HG03103 (cell line): ENCODE measurements at regions not wholly inside any gene's neighbourhood (a gene's known extent, or its start where the extent isn't known, plus 50 kb on each side); places are given as distances from the start of the nearest gene placed in this dataset.

ENCODE experiments used
- ATAC-seq: cut with Tn5 transposase; IDR thresholded peaks from one replicate; pipeline ENCODE4 v1.9.1; 2021; ENCODE audit warnings: low read depth; ENCODE audit not compliant: unreplicated experiment

GRCh38 chr10:107733328-107734130 is 569.0 kb upstream of the SORCS1 start:
- ATAC-seq, result no peak

DNA sequence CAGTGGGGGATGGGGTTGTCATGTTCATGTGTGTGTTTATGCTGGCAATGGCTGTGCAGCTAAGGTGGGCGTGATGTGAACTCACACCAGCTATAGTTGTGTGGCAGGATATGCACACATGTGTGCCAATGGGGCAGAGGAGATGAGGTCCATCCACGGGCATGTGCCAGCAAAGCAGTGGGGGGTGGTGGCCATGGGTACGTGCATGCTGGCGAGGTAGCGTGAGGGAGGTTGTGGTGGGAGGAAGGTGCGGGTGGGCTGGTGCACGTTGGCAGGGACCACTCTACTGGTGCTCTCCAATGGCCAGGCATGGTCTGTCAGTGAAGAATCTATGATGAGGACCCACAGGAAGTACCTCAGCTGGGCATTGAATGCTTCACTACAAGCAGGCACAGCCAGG is 567.5 kb upstream of the SORCS1 start:
- no peak for ATAC-seq

DNA sequence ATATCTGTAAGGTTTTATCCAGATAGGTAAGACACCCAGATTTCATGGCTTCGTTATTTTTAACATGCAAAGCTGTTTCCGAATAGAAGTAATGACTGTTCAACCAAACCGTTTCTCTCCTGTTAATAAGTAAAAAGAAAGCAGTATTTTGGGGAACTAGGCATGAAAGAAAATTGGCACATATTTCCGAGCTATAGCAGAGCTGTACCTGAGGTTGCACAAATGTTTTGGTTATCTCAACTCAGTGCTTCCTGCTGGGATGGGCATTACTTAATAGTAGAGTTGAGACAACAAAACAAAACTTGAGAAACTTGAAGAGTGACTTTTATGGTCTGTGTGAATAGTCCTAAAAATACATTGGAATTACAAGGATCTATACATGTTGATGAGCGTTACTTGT is 564.3 kb upstream of the SORCS1 start:
- ATAC-seq, result no peak

- ATAC-seq, result no peak
Measured at GRCh38 chr10:107727767-107728317, 563.3 kb upstream of the SORCS1 start.

GRCh38 chr10:107718864-107719263 is 554.4 kb upstream of the SORCS1 start:
- ATAC-seq, result no peak

DNA sequence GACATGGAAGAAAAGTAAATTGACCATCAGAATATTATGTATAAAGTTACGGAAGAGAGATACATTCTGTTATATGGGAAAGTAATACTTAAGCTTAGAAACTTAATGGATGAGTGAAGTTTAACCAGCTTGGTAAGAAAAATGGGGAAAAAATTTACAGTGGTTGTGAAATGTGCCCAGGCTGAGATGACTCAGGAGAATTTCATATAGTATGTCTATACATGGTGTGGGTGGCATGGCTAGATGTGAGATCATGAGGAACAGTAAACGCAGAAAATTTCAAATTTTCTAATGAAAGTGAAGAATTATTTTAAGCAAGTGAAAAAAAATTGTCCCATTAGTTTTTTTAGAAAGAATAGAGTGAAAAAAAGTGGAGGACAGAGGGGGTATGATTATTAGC is 552.5 kb upstream of the SORCS1 start:
- no peak for ATAC-seq

DNA sequence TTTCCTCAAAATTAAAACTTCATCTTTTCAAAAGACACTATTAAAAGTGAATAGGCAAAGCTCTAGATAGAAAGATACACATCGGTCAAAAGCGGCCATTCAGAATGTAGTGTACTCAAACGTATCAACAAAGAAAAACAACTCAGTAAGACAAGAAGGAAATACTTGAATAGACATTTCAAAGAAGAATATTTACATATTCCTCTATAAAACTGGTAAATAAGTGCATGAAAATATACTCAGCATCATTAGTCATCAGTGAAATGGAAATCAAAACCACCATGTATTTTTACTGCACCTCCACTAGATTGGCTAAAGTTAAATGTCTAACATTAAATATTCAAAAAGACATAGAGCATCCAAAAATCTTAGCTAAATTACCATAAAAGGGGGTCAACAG is 551.1 kb upstream of the SORCS1 start:
- no peak for ATAC-seq

DNA sequence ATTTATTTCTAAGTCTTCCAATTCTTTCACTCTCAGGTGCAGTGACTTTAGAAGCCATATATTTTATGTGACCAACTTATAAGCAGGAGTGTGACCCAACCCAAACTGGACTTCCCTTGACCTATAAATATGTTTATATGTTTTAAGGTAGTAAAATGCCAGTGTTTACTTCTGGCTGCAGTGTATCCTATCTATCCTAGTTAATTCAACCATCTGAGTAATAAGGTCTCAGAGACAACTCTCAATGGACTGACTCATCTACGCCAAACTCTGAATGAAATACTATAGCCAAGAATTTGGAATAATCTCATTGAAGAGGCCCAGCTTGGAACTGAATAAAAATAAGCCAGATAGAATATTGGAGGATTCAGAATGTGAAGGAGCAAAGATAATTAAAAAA is 544.5 kb upstream of the SORCS1 start:
- no peak for ATAC-seq

DNA sequence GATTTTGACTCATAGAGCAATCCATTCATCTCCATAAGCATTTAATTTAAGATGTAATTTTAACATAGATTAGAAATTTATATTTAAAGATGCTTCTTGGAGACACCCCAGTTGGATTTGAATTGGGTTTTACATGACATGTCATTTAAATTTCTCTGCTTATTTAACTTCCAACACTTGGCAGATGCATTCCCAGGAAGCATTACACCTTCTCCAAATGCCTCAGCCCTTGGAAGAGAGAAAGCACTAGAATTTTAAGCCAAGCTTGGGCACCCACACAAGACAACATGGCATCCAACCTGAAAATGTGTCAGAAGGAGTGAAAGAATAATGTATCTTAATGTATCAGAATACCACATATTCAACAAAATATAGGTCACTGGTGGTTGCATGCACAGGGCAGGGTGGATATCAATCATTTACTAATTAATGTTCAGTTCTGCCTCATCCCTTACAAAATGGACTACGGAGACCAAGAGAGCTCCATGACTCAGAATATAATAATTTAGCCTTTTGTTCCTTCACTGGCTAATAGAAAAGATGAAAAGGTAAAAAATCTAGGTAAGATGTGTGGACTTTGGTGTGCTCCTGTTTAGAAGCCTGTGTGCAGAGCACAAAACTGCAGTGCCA is 541.7 kb upstream of the SORCS1 start:
- ATAC-seq, result no peak

DNA sequence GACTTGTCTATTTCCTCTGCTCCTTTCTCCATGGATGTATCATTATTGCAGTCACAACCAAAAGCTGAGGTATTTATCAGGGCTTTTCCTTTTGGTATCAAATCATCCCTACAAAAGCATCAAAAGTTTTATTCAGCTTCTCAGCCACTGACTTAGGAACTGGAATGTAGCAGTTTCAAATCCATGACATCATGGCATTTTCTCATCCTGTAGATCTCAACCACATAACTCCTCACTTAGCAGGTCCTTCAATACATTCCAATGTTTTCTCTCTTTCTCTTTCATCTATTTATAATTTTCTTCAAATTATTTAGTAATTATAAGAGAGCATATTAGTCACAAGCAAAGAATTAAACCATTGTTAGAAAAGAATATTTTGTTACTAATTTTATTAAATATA is 537.4 kb upstream of the SORCS1 start:
- ATAC-seq, result no peak

DNA sequence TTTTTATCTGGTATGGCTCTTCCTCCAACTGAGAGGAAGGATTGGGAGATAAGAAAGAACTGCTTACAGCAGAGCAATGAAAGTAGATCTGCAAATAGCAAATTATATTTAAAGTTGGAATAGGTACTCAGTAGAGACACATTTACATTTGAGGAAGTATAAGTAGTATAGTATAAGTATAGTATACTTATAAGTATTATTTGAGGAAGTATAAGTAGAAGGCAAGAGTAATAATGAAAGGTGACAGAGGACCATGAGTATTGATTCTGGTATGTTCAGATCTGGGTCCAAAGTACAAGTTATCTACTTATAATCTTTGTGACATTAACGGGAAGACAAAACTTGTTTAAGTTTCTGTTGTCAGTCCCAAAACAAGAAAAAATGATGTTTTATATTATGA is 527.6 kb upstream of the SORCS1 start:
- ATAC-seq, result peak; percentile 49

GRCh38 chr10:107689323-107689722 is 524.8 kb upstream of the SORCS1 start:
- ATAC-seq, result peak; percentile 47

- ATAC-seq, result no peak
Measured at GRCh38 chr10:107687701-107688100, 523.2 kb upstream of the SORCS1 start.

DNA sequence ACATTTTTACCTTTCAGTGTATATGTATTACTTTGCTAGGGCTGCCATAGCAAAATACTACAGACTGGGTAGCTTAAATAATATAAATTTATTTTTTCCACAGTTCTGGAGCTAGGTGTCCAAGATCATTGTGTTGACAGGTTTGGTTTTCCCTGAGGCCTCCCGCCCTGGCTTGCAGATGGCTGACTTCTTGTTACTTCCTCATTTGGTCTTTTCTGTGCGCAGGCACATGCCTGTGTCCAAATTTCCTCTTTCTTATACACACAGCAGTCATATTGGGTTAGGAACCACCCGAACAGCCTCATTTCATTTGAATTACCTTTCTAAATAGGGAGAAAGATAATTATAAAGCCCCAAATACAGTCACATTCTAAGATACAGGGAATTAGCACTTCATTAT is 521.6 kb upstream of the SORCS1 start:
- peak; percentile 58 for ATAC-seq

DNA sequence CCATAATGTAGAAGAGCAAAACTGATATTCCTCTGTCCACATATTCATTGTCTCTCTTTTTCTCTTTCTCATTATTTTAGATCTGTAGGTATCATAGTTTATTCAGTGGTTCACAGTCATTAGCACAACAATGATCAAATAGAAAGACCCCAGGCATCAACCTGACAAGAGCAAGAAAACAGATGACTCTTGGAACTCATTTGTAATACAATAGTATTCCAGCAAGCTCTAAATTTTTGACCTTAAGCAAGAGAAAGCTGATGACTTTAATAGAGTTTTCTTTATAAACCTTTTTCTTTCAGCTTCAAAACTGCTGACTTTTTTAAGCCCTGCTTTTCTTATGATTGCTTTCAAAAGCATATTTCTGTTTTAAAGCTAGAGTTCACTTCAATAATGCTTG is 507.5 kb upstream of the SORCS1 start:
- no peak for ATAC-seq

DNA sequence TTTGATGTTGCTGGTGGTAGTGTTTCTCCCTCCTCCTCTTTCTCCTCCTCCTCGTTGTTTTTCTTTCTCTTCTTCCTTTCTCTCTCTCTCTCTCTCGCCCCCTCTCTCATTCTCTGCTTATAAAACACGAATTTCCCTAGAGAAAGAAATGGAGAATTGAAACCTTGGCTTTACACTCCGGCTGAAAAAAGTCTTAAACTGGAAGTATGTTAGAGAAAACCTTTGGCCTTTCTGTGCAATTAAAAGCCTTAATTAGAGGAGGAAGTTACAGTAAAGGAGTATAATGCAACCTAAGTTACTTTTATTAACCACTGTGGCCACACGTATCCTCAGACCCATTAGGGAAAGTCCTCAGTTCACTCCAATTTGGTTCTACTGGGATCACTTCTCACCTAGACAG is 501.7 kb upstream of the SORCS1 start:
- no peak for ATAC-seq

DNA sequence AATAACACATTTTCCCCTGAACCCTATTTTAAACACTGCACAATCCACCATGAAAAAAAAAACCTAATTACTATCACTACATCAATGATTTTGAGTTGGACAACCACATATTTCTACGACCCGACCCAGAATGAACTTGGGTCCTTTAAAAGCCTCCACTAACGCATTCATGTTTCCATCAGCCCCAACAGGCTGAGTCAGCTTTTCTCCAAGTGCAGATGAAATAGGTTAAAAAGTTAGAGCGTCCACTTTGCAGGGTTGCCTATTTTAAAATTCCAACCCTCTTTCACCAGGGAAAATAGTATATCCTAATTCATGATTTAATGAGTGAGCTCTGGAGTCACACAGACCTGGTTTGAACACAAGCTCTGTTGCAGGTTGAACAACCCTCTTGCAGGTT is 501.0 kb upstream of the SORCS1 start:
- no peak for ATAC-seq

GRCh38 chr10:107657851-107658250 is 493.3 kb upstream of the SORCS1 start:
- no peak for ATAC-seq

DNA sequence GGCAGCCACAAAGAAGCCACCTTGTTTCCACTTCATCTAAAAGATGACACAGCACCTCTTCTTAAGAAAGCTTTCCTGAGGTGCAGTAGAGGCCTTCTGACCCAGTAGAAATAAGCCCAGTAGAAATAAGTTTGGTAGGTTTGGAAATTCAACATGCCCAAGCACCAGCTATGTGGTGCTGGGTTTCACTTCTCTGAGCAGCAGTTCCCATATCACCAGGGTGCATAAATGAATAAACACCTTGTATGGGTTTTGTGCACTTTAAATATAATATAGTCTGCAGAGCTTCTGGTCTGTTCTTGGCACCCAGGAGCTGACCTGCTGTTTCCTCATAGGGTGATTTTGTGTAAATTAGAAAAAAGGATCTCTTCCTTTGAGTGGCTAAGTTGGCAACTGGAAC is 492.4 kb upstream of the SORCS1 start:
- no peak for ATAC-seq

DNA sequence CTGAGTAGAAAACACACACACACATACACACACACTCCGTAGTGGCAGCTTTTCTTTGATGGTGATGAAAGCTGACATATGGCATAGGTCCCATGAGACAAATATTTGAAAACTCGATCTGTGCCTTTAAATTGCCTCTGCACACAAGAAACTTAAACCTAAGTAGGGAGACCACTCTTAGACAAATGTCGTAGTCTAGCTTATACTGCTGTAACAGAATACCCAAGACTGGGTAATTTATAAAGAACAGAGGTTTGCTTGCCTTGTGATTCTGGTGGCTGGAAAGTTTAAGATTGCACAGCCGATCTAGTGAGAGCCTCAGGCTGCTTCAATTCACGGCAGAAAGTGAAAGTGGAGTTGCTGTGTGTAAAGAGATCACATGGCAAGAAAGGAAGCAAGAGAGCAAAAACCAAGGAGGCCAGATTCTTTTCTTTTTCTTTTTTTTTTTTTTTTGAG is 489.4 kb upstream of the SORCS1 start:
- peak; percentile 83 for ATAC-seq

GRCh38 chr10:107650939-107651338 is 486.4 kb upstream of the SORCS1 start:
- ATAC-seq, result no peak

GRCh38 chr10:107649249-107649648 is 484.7 kb upstream of the SORCS1 start:
- ATAC-seq, result no peak
